ENCODE measurements at regions not wholly inside any gene's neighbourhood (a gene's known extent, or its start where the extent isn't known, plus 50 kb on each side); places are given as distances from the start of the nearest gene placed in this dataset.

DNA sequence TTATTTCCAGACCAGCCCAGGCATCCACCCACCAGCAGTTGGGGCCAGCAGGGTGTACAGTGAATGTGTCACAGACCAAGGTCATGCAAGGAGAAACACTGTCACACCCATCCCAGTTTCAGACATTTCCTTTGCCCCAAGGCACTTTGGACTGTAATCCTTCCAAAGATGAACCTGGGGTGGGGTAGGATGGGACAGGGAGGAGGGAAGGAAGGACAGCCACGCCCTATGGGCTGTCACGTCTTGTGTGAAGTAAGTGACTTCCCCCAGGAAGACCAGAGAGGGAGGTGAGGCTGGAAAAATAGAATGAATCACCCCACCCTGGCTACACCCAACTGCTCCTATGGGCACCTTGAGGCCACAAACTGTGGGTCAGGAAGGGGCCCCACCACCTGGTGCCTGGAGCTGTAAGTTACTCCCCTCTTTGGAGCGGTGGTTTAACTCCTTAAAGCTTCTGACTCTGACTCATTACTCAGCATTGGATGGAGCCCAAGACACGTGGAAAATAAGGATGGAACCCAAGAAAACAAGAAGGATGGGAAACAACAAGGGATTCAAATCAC lies 349.9 kb upstream of the KLF3 start:
- no peaks in the 10 kb centered on the region for H3K27me3 ChIP-seq (replicated peaks in 1 of 4; ENCODE audit: control extremely low read depth in 1 of 4, control insufficient read depth in 3 of 4, insufficient read depth in 4 of 4, low read length in 3 of 4)
- H3K27me3 Mint-ChIP-seq: no peaks in the 10 kb centered on the region
- intact Hi-C loops (cut with micrococcal nuclease): loop anchor here (10.0 kb wide), 2 partner anchors 339 to 629 kb away; partner anchors contain the start of gene RELL1
- H3K4me3 ChIP-seq (ENCODE audit: control extremely low read depth in 1 of 5, extremely low read depth in 1 of 5, insufficient read depth in 1 of 5, low read depth in 2 of 5, low read length in 4 of 5): no peak overlapping the region
- no peaks in the 10 kb centered on the region for H3K9me3 ChIP-seq (ENCODE audit: control extremely low read depth in 1 of 3, control insufficient read depth in 2 of 3, insufficient read depth in 1 of 3, low read length in 2 of 3)
- H3K9ac ChIP-seq (ENCODE audit: low read length): no peak overlapping the region
- DNase-seq: no peak
- 100% methylated on average over 1 of the region's 4 CpGs for WGBS (ENCODE audit: insufficient coverage)
- H3K27ac ChIP-seq (ENCODE audit: low read length in 2 of 2): no peak overlapping the region
- no peaks in the 10 kb centered on the region for H3K36me3 ChIP-seq (replicated peaks in 1 of 2; ENCODE audit: control extremely low read depth in 1 of 2, control insufficient read depth in 1 of 2, extremely low read depth in 1 of 2, insufficient read depth in 2 of 2, low read length in 1 of 2)
- H3K4me2 ChIP-seq (replicated peaks; ENCODE audit: low read depth, low read length, poor library complexity, severe bottlenecking): no peak overlapping the region
- CTCF ChIA-PET: interaction anchor here (1.6 to 2.2 kb wide), 2 partner anchors 135 to 360 kb away, joined by 4 to 7 read pairs; no protein-coding TSS in a partner anchor
- H3K9me3 Mint-ChIP-seq (ENCODE audit: insufficient read depth): no peaks in the 10 kb centered on the region
- no peak for ATAC-seq (ENCODE audit: low read depth)
- no peaks in the 10 kb centered on the region for H3K79me2 ChIP-seq (ENCODE audit: control insufficient read depth, insufficient read depth, low read length)
- POLR2A ChIA-PET: no interaction called here
- H3K27ac Mint-ChIP-seq: no peak overlapping the region
- peaks cover 21 to 27% of the 10 kb centered on the region in 2 donors for H3K4me1 ChIP-seq (ENCODE audit: control insufficient read depth in 2 of 2, insufficient read depth in 2 of 2, low read length in 2 of 2)
- H3K4me1 Mint-ChIP-seq: peaks cover 34% of the 10 kb centered on the region
- no peaks in the 10 kb centered on the region for H4K20me1 ChIP-seq (ENCODE audit: control insufficient read depth, insufficient read depth, low read length, poor library complexity, severe bottlenecking)
- TF ChIP-seq EZH2 (IDR thresholded peaks at IDR 0.05; ENCODE audit: borderline replicate concordance, insufficient read depth, low read depth, low read length, poor library complexity, severe bottlenecking): no peak
- TF ChIP-seq, protein P1, sequence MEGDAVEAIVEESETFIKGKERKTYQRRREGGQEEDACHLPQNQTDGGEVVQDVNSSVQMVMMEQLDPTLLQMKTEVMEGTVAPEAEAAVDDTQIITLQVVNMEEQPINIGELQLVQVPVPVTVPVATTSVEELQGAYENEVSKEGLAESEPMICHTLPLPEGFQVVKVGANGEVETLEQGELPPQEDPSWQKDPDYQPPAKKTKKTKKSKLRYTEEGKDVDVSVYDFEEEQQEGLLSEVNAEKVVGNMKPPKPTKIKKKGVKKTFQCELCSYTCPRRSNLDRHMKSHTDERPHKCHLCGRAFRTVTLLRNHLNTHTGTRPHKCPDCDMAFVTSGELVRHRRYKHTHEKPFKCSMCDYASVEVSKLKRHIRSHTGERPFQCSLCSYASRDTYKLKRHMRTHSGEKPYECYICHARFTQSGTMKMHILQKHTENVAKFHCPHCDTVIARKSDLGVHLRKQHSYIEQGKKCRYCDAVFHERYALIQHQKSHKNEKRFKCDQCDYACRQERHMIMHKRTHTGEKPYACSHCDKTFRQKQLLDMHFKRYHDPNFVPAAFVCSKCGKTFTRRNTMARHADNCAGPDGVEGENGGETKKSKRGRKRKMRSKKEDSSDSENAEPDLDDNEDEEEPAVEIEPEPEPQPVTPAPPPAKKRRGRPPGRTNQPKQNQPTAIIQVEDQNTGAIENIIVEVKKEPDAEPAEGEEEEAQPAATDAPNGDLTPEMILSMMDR (IDR thresholded peaks at IDR 0.05): no peak
- no peak overlapping the region for H3K4me3 Mint-ChIP-seq
- H2AFZ ChIP-seq (ENCODE audit: insufficient read depth, low read depth, low read length, poor library complexity, severe bottlenecking): no peak overlapping the region

DNA sequence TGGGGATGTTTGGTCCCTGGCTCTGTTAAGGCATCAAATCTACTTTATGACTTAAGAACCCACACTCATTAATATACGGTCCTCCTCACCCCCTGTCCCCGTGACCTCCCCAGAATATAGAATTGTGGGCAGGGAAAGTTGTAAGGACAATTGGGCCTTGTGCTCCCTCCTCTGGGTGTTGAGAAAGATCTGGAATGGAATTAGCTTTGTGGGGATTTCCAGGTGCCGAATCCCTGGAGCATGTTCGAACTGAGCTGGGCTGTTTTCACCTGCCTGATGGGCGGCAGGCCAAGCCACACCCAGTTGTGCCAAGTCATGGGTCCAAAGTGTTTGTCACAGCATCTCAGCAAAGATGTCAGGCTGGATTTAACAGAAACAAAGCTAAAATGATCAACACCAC lies 349.3 kb upstream of the KLF3 start:
- H3K9me3 ChIP-seq (ENCODE audit: control extremely low read depth in 1 of 3, control insufficient read depth in 2 of 3, insufficient read depth in 1 of 3, low read length in 2 of 3): no peaks in the 10 kb centered on the region
- Mint-ChIP-seq H3K4me1 (peaks cover 35% of the 10 kb centered on the region), H3K9me3 (ENCODE audit: insufficient read depth) (no peaks in the 10 kb centered on the region), H3K27me3 (no peaks in the 10 kb centered on the region), H3K27ac (no peak overlapping the region), H3K4me3 (no peak overlapping the region)
- no peak for ATAC-seq (ENCODE audit: low read depth)
- H3K27ac ChIP-seq (ENCODE audit: low read length in 2 of 2): no peak overlapping the region
- H3K4me3 ChIP-seq (ENCODE audit: control extremely low read depth in 1 of 5, extremely low read depth in 1 of 5, insufficient read depth in 1 of 5, low read depth in 2 of 5, low read length in 4 of 5): no peak overlapping the region
- intact Hi-C loops (cut with micrococcal nuclease): loop anchor here (5.0 to 10.0 kb wide), 5 partner anchors 340 to 1143 kb away; partner anchors contain the start of genes LIAS, RELL1, RPL9 and TLR1
- no peaks in the 10 kb centered on the region for H3K36me3 ChIP-seq (replicated peaks in 1 of 2; ENCODE audit: control extremely low read depth in 1 of 2, control insufficient read depth in 1 of 2, extremely low read depth in 1 of 2, insufficient read depth in 2 of 2, low read length in 1 of 2)
- POLR2A ChIA-PET: no interaction called here
- DNase-seq: no peak
- H2AFZ ChIP-seq (ENCODE audit: insufficient read depth, low read depth, low read length, poor library complexity, severe bottlenecking): no peak overlapping the region
- H3K9ac ChIP-seq (ENCODE audit: low read length): no peak overlapping the region
- no peaks in the 10 kb centered on the region for H4K20me1 ChIP-seq (ENCODE audit: control insufficient read depth, insufficient read depth, low read length, poor library complexity, severe bottlenecking)
- peaks cover 20 to 31% of the 10 kb centered on the region in 2 donors for H3K4me1 ChIP-seq (ENCODE audit: control insufficient read depth in 2 of 2, insufficient read depth in 2 of 2, low read length in 2 of 2)
- no peak overlapping the region for H3K4me2 ChIP-seq (replicated peaks; ENCODE audit: low read depth, low read length, poor library complexity, severe bottlenecking)
- CTCF ChIA-PET: interaction anchor here (0.6 to 2.2 kb wide), 3 partner anchors 43 to 360 kb away, joined by 3 to 7 read pairs (median 4); no protein-coding TSS in a partner anchor
- H3K79me2 ChIP-seq (ENCODE audit: control insufficient read depth, insufficient read depth, low read length): no peaks in the 10 kb centered on the region
- H3K27me3 ChIP-seq (replicated peaks in 1 of 4; ENCODE audit: control extremely low read depth in 1 of 4, control insufficient read depth in 3 of 4, insufficient read depth in 4 of 4, low read length in 3 of 4): no peaks in the 10 kb centered on the region
- no peak for TF ChIP-seq EZH2 (IDR thresholded peaks at IDR 0.05; ENCODE audit: borderline replicate concordance, insufficient read depth, low read depth, low read length, poor library complexity, severe bottlenecking)
- TF ChIP-seq, protein P1 (IDR thresholded peaks at IDR 0.05): no peak
- WGBS (ENCODE audit: insufficient coverage): 97% methylated on average over 3 of the region's 5 CpGs

All from B cell (primary cell).